ENCODE measurements at regions not wholly inside any gene's neighbourhood (a gene's known extent, or its start where the extent isn't known, plus 50 kb on each side); places are given as distances from the start of the nearest gene placed in this dataset.
"Not testable (repeated sequence)": the region's sequence is repeated elsewhere in the genome, so short reads cannot be mapped to it uniquely, and the experiment has no call there.

- peak; percentile 43 for DNase-seq (ENCODE audit: missing footprints)
- intact Hi-C loops (cut with DNase I), result no loop called here
- ATAC-seq, result no peak
Measured at GRCh38 chr18:66440433-66440832, 163.5 kb downstream of the CDH19 start.

GRCh38 chr18:66439670-66440069, 164.2 kb downstream of the CDH19 start:
- DNase-seq (ENCODE audit: missing footprints) (no peak), ATAC-seq (no peak)

GRCh38 chr18:66438711-66439536, 165.0 kb downstream of the CDH19 start:
- DNase-seq (ENCODE audit: missing footprints) (no peak), ATAC-seq (no peak)
- intact Hi-C loops (cut with DNase I), result no loop called here

More at GRCh38 chr18:66439670-66440069, 164.2 kb downstream of the CDH19 start:
- intact Hi-C loops (cut with DNase I), result no loop called here

- intact Hi-C loops (cut with DNase I), result no loop called here
- ATAC-seq, result no peak
Measured at GRCh38 chr18:66432636-66433035, 171.3 kb downstream of the CDH19 start.

GRCh38 chr18:66428795-66429194, 175.1 kb downstream of the CDH19 start:
- intact Hi-C loops (cut with DNase I), result loop anchor here (5.0 kb wide), 1 partner anchor 36 kb away; no protein-coding TSS in a partner anchor
- ATAC-seq (no peak), DNase-seq (ENCODE audit: missing footprints) (no peak)

More at GRCh38 chr18:66432636-66433035, 171.3 kb downstream of the CDH19 start:
- no peak for DNase-seq (ENCODE audit: missing footprints)

- ATAC-seq, result no peak
- intact Hi-C loops (cut with DNase I), result no loop called here
- DNase-seq (ENCODE audit: missing footprints), result no peak
Measured at GRCh38 chr18:66419400-66419799, 184.5 kb downstream of the CDH19 start.

- ATAC-seq, result no peak
- intact Hi-C loops (cut with DNase I), result no loop called here
- no peak for DNase-seq (ENCODE audit: missing footprints)
Measured at GRCh38 chr18:66410692-66411091, 193.2 kb downstream of the CDH19 start.

GRCh38 chr18:66395671-66396218, 208.1 kb downstream of the CDH19 start:
- ATAC-seq, result no peak
- intact Hi-C loops (cut with DNase I), result no loop called here
- no peak for DNase-seq (ENCODE audit: missing footprints)

GRCh38 chr18:66393463-66393862, 210.4 kb downstream of the CDH19 start:
- DNase-seq (ENCODE audit: missing footprints) (no peak), ATAC-seq (no peak)
- intact Hi-C loops (cut with DNase I), result loop anchor here (5.0 kb wide), 1 partner anchor 34 kb away; no protein-coding TSS in a partner anchor

GRCh38 chr18:66377291-66377690, 226.6 kb downstream of the CDH19 start:
- DNase-seq (ENCODE audit: missing footprints), result no peak
- ATAC-seq, result no peak
- intact Hi-C loops (cut with DNase I), result no loop called here

GRCh38 chr18:66375391-66375790, 228.5 kb downstream of the CDH19 start:
- ATAC-seq; DNase-seq (ENCODE audit: missing footprints); intact Hi-C loops (cut with DNase I): not testable (repeated sequence)

- no peak for DNase-seq (ENCODE audit: missing footprints)
- intact Hi-C loops (cut with DNase I), result no loop called here
- ATAC-seq, result no peak
Measured at GRCh38 chr18:66346833-66347588, 256.9 kb downstream of the CDH19 start.

GRCh38 chr18:66344227-66344626, 259.7 kb downstream of the CDH19 start:
- ATAC-seq (no peak), DNase-seq (ENCODE audit: missing footprints) (no peak)
- intact Hi-C loops (cut with DNase I), result no loop called here

GRCh38 chr18:66342577-66342976, 261.3 kb downstream of the CDH19 start:
- ATAC-seq, result no peak

GRCh38 chr18:66334534-66334933, 269.4 kb downstream of the CDH19 start:
- DNase-seq (ENCODE audit: missing footprints), result no peak
- no peak for ATAC-seq
- intact Hi-C loops (cut with DNase I), result no loop called here

More at GRCh38 chr18:66342577-66342976, 261.3 kb downstream of the CDH19 start:
- DNase-seq (ENCODE audit: missing footprints), result no peak
- intact Hi-C loops (cut with DNase I), result no loop called here

GRCh38 chr18:66329716-66330115, 274.2 kb downstream of the CDH19 start:
- no peak for ATAC-seq
- DNase-seq (ENCODE audit: missing footprints), result no peak
- intact Hi-C loops (cut with DNase I), result no loop called here

- DNase-seq (ENCODE audit: missing footprints) (no peak), ATAC-seq (no peak)
- intact Hi-C loops (cut with DNase I), result no loop called here
Measured at GRCh38 chr18:66328296-66328878, 275.5 kb downstream of the CDH19 start.

- intact Hi-C loops (cut with DNase I), result no loop called here
- DNase-seq (ENCODE audit: missing footprints) (no peak), ATAC-seq (no peak)
Measured at GRCh38 chr18:66325251-66325650, 278.6 kb downstream of the CDH19 start.

GRCh38 chr18:66324616-66325015, 279.3 kb downstream of the CDH19 start:
- DNase-seq (ENCODE audit: missing footprints) (no peak), ATAC-seq (no peak)
- intact Hi-C loops (cut with DNase I), result no loop called here

All from Right ventricle myocardium inferior (tissue), 1 donor.